Lower leg skin (tissue), 4 donors: ENCODE measurements at regions not wholly inside any gene's neighbourhood (a gene's known extent, or its start where the extent isn't known, plus 50 kb on each side); places are given as distances from the start of the nearest gene placed in this dataset.

Source experiments
- DNase-seq, 2 donors: peaks; one replicate each; pipeline ENCODE4 v3.0.0-alpha.2; 2019; ENCODE audit warnings: low spot score in 2 of 2
- H3K4me3 ChIP-seq: fragments of 200-600 bp; sonication (generic); 2 replicates; pipeline ENCODE4 v1.5.1; 2017; ENCODE audit warnings: mild to moderate bottlenecking, low read depth; ENCODE audit not compliant: poor library complexity, severe bottlenecking
- POLR2A ChIP-seq, 2 donors: fragments of 450-650 bp; IDR thresholded peaks; one replicate each; pipeline ENCODE4 v1.6.1; 2016 to 2017; ENCODE audit warnings: antibody characterized with exemption in 2 of 2, mild to moderate bottlenecking in 1 of 2, moderate library complexity in 1 of 2
- WGBS, 2 donors: methylation state at CpG; one replicate each; pipeline ENCODE4 v1.1.5; 2018; 5-methylcytosine and 5-hydroxymethylcytosine counted together
- intact Hi-C: fragments of 100-400 bp; cut with DNase I; formaldehyde crosslinking; loops from one replicate; pipeline ENCODE4 v1.15.0; 2023; ENCODE audit warnings: low total_unique reads
- TF ChIP-seq, protein P1 (sequence below), 3 donors: fragments of 450-650 bp; IDR thresholded peaks; one replicate each; pipeline ENCODE4 v1.5.1; 2016; ENCODE audit warnings: antibody characterized with exemption in 3 of 3, mild to moderate bottlenecking in 3 of 3, moderate library complexity in 2 of 3

DNA sequence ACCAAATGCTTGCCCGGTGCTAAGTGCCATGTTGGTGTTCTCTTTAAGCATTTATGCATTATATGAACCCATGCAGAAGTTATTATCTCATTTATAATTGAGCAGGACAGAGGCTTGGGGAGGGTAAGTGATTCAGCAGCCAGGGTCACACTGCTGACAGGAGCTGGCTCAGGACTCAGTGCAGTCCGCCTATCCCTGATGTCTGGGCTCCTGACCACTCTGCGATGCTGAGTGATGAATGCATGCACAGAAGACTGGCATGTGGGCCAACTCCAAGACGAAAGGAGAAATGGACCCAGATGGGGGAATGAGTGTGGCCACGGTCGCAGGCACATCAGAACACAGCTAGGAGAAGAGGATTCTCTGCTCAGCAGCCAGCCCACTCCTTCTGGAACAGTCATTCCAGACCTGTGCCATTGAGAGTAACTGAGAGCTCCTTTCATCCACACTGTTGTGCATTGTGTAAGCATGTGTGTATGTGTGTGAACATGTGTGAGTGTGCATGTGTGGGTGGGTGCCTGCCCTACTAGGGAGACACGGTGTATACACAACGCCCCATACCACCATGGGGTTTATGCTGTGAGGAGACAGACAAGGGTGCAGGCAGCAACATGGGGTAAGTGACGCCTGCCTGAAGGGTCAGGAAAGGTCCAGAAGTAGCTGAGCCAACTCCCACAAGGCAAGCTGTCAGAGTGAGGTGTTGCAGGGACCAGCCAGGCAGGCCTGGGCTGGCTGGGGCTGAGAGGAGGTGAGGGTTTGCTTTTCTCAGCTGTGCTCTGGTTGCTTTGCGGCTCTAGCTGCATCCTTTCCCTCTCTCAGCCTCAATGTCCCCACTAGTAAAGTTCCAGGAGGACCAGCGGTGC lies 97.8 kb upstream of the PMEPA1 start:
- H3K4me3 ChIP-seq = no peak overlapping the region
- TF ChIP-seq, protein P1, sequence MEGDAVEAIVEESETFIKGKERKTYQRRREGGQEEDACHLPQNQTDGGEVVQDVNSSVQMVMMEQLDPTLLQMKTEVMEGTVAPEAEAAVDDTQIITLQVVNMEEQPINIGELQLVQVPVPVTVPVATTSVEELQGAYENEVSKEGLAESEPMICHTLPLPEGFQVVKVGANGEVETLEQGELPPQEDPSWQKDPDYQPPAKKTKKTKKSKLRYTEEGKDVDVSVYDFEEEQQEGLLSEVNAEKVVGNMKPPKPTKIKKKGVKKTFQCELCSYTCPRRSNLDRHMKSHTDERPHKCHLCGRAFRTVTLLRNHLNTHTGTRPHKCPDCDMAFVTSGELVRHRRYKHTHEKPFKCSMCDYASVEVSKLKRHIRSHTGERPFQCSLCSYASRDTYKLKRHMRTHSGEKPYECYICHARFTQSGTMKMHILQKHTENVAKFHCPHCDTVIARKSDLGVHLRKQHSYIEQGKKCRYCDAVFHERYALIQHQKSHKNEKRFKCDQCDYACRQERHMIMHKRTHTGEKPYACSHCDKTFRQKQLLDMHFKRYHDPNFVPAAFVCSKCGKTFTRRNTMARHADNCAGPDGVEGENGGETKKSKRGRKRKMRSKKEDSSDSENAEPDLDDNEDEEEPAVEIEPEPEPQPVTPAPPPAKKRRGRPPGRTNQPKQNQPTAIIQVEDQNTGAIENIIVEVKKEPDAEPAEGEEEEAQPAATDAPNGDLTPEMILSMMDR (IDR thresholded peaks at IDR 0.05) = no peak
- no peak for TF ChIP-seq POLR2A (IDR thresholded peaks at IDR 0.05)
- DNase-seq = no peak
- intact Hi-C loops = no loop called here
- whole genome bisulfite sequencing, 2 donors = 73 to 83% methylated on average over 11 of the region's 11 CpGs

DNA sequence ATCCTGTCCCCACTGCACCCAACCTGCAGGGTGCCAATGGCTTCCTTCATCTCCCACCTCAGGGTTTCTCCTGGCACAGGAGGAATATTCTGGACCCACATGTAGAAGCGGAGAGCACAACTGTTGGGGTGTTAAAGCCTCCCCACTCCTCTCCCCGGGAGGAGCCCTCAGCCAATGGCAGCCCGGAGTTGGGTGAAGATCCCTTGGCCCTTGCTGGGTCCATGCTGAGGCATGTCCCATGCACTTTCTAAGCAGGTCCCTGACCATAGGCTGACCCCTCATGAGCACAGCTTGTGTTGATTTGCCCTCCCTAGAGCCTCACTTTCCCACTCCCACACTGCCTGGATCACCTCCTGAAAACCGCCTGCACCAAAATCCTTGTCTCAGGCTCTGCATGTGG lies 97.2 kb upstream of the PMEPA1 start:
- intact Hi-C loops = no loop called here
- H3K4me3 ChIP-seq = no peak overlapping the region
- WGBS, 2 donors = 94 to 98% methylated on average over 4 of the region's 4 CpGs
- TF ChIP-seq POLR2A (IDR thresholded peaks at IDR 0.05) = no peak
- DNase-seq = no peak

DNA sequence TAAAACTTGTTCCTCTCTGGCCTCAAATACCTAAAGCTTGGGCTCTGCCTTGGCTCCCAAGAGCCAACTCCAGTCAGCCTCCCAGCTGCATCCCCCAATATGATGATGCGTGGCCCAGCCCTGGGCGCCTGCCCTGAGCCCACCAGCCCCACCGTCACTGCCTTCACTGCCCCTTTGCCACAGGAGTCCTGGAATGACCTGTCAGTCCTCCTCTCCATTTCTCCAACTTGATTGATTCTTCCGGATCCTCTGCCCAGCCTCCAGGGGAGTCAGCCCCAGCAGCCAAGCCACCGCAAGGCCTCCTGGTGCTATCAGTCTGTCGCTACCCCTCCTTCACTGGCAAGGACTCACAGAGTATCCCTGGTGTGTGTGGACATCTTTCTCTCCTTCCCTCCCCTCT lies 96.7 kb upstream of the PMEPA1 start:
- no peak for DNase-seq
- intact Hi-C loops = no loop called here
- H3K4me3 ChIP-seq = no peak overlapping the region
- TF ChIP-seq, protein P1 (IDR thresholded peaks at IDR 0.05) = no peak
- no peak for TF ChIP-seq POLR2A (IDR thresholded peaks at IDR 0.05)
- WGBS, 2 donors = 96 to 98% methylated on average over 6 of the region's 6 CpGs

DNA sequence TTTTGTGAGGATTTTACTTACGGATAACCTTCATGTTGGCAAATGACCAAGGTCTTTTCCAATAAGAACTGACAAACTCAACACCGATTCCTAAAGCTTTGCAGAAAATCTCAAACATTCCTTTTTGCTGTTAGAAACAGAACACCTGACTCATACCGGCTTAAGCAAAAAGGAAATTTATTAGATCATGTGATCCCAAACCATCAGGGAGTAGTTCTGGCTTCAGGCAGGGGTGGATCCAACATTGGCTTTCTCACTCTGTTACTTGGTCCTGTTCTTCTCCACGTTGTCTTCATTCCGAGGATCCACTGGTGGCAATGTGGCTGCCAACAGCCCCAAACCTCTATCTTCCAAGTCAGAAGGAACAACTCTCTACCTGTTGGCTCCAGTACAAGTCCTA lies 95.9 kb upstream of the PMEPA1 start:
- TF ChIP-seq POLR2A (IDR thresholded peaks at IDR 0.05) = no peak
- TF ChIP-seq, protein P1 (IDR thresholded peaks at IDR 0.05) = no peak
- intact Hi-C loops = no loop called here
- no peak for DNase-seq
- no peak overlapping the region for H3K4me3 ChIP-seq
- 43 to 46% methylated on average over 5 of the region's 5 CpGs for WGBS, 2 donors

DNA sequence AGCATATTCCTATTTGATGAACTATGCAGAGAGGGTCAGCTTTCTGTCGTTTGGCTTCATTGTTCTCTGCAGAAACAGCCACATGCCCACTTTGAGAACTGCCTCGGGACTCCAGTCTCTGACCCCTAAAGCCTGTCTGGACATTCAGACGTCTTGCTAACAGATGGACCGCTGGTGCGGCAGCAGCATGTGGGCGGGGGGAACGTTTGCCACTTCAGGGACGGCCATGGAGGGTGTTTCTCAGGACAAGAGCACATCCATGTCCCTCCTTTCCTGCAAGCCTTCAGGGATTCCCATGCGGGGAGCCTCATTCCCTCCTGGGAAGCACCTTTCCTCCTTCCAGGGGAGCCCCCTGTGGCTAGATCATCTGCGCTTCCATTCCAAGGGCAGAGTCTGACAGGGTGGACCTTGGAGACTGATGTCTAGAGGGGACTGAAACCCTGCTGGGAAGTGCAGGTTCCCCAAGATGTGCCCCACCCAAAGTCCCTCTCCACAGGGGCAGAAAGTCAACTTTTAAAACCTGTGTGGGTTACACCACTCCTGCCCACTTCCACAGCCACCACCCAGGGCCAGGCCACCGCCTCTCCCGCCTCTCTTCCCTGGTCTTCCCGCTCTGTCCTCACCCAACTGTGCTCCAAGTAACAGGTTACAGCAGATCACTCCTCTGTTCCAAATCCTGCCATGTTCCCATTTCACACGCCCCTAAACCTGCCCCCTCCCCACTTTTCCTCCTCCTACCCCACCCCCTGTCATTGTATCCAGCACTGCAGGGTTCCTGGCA lies 94.8 kb upstream of the PMEPA1 start:
- no peak for TF ChIP-seq POLR2A (IDR thresholded peaks at IDR 0.05)
- TF ChIP-seq, protein P1 (IDR thresholded peaks at IDR 0.05) = no peak
- 82 to 86% methylated on average over 14 of the region's 14 CpGs for WGBS, 2 donors
- no peak for DNase-seq
- intact Hi-C loops = no loop called here
- no peak overlapping the region for H3K4me3 ChIP-seq

DNA sequence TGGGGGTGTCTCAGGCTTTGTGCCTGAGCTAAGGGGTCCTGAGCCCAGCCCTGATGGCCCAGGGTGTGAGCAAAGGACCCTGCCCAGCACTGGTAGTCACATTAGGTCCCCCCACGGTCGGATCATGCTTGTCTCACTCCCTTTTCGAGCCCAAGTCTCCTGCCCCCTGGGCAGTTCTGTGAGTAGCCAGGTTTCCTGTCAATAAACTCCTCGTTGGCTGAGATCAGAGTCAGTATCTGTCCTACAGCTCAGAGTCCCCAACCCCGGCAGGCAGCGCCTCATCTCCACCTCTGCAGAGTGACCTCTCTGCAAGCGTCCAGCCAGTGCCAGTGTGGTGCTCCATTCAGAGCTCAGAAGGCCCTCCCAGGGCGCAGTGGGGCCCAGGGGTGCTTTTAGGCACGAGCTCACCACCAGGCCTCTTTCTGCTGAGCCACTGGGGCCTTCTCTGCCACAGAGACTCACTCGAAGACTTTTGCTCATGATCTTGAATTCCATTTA lies 93.7 kb upstream of the PMEPA1 start:
- TF ChIP-seq, protein P1 (IDR thresholded peaks at IDR 0.05) = no peak
- no peak for TF ChIP-seq POLR2A (IDR thresholded peaks at IDR 0.05)
- DNase-seq = no peak
- H3K4me3 ChIP-seq = no peak overlapping the region
- intact Hi-C loops = no loop called here
- WGBS, 2 donors = 89 to 92% methylated on average over 5 to 10 of the region's 10 CpGs
